Midbrain (tissue), 1 donor: ENCODE measurements at regions not wholly inside any gene's neighbourhood (a gene's known extent, or its start where the extent isn't known, plus 50 kb on each side); places are given as distances from the start of the nearest gene placed in this dataset.

Source experiments
- DNase-seq: peaks from one replicate; lab custom pipeline; 2025; lab: John Stamatoyannopoulos, UW

GRCh38 chr9:81183761-81184160 is 505.6 kb downstream of the TLE1 start:
- DNase-seq = no peak

- DNase-seq = no peak
Observed at GRCh38 chr9:81182431-81182830, 506.9 kb downstream of the TLE1 start.

- no peak for DNase-seq
Observed at GRCh38 chr9:81174023-81174422, 515.3 kb downstream of the TLE1 start.

GRCh38 chr9:81171689-81172088 is 517.7 kb downstream of the TLE1 start:
- no peak for DNase-seq

- no peak for DNase-seq
Observed at GRCh38 chr9:81162361-81162760, 527.0 kb downstream of the TLE1 start.

GRCh38 chr9:81156381-81156780 is 533.0 kb downstream of the TLE1 start:
- no peak for DNase-seq

- DNase-seq = no peak
Observed at GRCh38 chr9:81150016-81150625, 539.2 kb downstream of the TLE1 start.

GRCh38 chr9:81146684-81147337 is 542.5 kb downstream of the TLE1 start:
- DNase-seq = no peak

GRCh38 chr9:81146241-81146640 is 543.1 kb downstream of the TLE1 start:
- no peak for DNase-seq

GRCh38 chr9:81145331-81145963 is 543.9 kb downstream of the TLE1 start:
- no peak for DNase-seq

GRCh38 chr9:81141961-81142360 is 547.4 kb downstream of the TLE1 start:
- no peak for DNase-seq

GRCh38 chr9:81137976-81138568 is 551.3 kb downstream of the TLE1 start:
- no peak for DNase-seq

GRCh38 chr9:81132796-81133195 is 556.6 kb downstream of the TLE1 start:
- no peak for DNase-seq

- DNase-seq = no peak
Observed at GRCh38 chr9:81132318-81132717, 557.0 kb downstream of the TLE1 start.

- DNase-seq = no peak
Observed at GRCh38 chr9:81128701-81129100, 560.6 kb downstream of the TLE1 start.

GRCh38 chr9:81125446-81126092 is 563.8 kb downstream of the TLE1 start:
- DNase-seq = no peak

GRCh38 chr9:81123526-81123925 is 565.8 kb downstream of the TLE1 start:
- no peak for DNase-seq

- no peak for DNase-seq
Observed at GRCh38 chr9:81122749-81123148, 566.6 kb downstream of the TLE1 start.

- DNase-seq = no peak
Observed at GRCh38 chr9:81119591-81119990, 569.8 kb downstream of the TLE1 start.

- no peak for DNase-seq
Observed at GRCh38 chr9:81118416-81118815, 570.9 kb downstream of the TLE1 start.

- DNase-seq = no peak
Observed at GRCh38 chr9:81116340-81117137, 572.8 kb downstream of the TLE1 start.
